NB4 (cell line): ENCODE measurements at regions not wholly inside any gene's neighbourhood (a gene's known extent, or its start where the extent isn't known, plus 50 kb on each side); places are given as distances from the start of the nearest gene placed in this dataset.

Experiments
- CTCF ChIP-seq: IDR thresholded peaks from one replicate; pipeline ENCODE4 v1.5.1; 2012; ENCODE audit warnings: low read depth, low read length
- MAX ChIP-seq: IDR thresholded peaks from 2 replicates; pipeline ENCODE4 v1.6.1; 2011; ENCODE audit warnings: low read depth, low read length
- POLR2A ChIP-seq: IDR thresholded peaks from 2 replicates; pipeline ENCODE4 v1.6.1; 2011; ENCODE audit warnings: mild to moderate bottlenecking; ENCODE audit not compliant: insufficient read length; ENCODE audit errors: extremely low read depth

- no peak for TF ChIP-seq CTCF
- TF ChIP-seq POLR2A, result no peak
- no peak for TF ChIP-seq MAX
Observed at GRCh38 chr6:84458271-84458670, 230.8 kb upstream of the CEP162 start.
